A549 (cell line): ENCODE measurements at regions not wholly inside any gene's neighbourhood (a gene's known extent, or its start where the extent isn't known, plus 50 kb on each side); places are given as distances from the start of the nearest gene placed in this dataset.
A peak's percentile ranks its signal among the peaks of the same experiment; 100 is the strongest.

Experiments used
- ATAC-seq, 2 experiments: fragments of 200-7000 bp in 1 of 2; fragments of >200 bp in 1 of 2; cut with Nextera tagmentation in 1 of 2; cut with Tn5 transposase in 1 of 2; 3 replicates each; pipeline versions ENCODE4 v1.8.0 to v1.9.1; 2018 to 2020; ENCODE audit warnings: mild to moderate bottlenecking in 1 of 2, moderate library complexity in 1 of 2
- CTCF ChIA-PET: fragments of 300-600 bp; sonication (Branson Sonifier 250); formaldehyde crosslinking; extraction: SDS; loops from one replicate; lab custom pipeline; 2021; ENCODE audit warnings: antibody characterized with exemption, inconsistent platforms; lab: Yijun Ruan, JAX
- POLR2A ChIA-PET: fragments of 350-600 bp; formaldehyde crosslinking; extraction: SDS; loops from one replicate; lab custom pipeline; 2021; ENCODE audit warnings: antibody characterized with exemption, inconsistent platforms; lab: Yijun Ruan, JAX
- DNase-seq, 2 experiments: peaks; one replicate each; pipeline versions ENCODE4 v3.0.0 to v3.0.0-alpha.2; 2011 to 2016; ENCODE audit warnings: low read depth in 1 of 2, low spot score in 1 of 2
- FAIRE-seq: peaks from 2 replicates; lab custom pipeline; 2011; peaks lifted over from hg19 to GRCh38; lab: Jason Lieb, UNC
- H3K27ac ChIP-seq, 2 experiments: fragments of >200 bp; sonication (Bioruptor Twin); formaldehyde crosslinking; 3 replicates each; pipeline ENCODE4 v1.5.1; 2016 to 2017
- H3K4me1 ChIP-seq: fragments of >200 bp; sonication (Bioruptor Twin); formaldehyde crosslinking; 3 replicates; pipeline ENCODE4 v1.6.1; 2016
- H3K4me2 ChIP-seq: fragments of >200 bp; sonication (Bioruptor Twin); formaldehyde crosslinking; 3 replicates; pipeline ENCODE4 v1.6.1; 2016
- H3K4me3 ChIP-seq: fragments of >200 bp; sonication (Bioruptor Twin); formaldehyde crosslinking; 3 replicates; pipeline ENCODE4 v1.5.1; 2016
- H3K9me3 ChIP-seq: fragments of >200 bp; sonication (Bioruptor Twin); formaldehyde crosslinking; 3 replicates; pipeline ENCODE4 v1.6.1; 2016
- ATOH8 ChIP-seq: fragments of 250-450 bp; sonication (Bioruptor Pico); IDR thresholded peaks from 2 replicates; pipeline ENCODE4 v1.5.0; 2020; ENCODE audit warnings: low read depth, mild to moderate bottlenecking, moderate library complexity
- BCL3 ChIP-seq: fragments of >200 bp; sonication (Bioruptor Twin); formaldehyde crosslinking; IDR thresholded peaks from 3 replicates; pipeline ENCODE4 v1.6.1; 2016
- BHLHE40 ChIP-seq: IDR thresholded peaks from 2 replicates; pipeline ENCODE4 v1.6.1; 2012; ENCODE audit warnings: low read depth, low read length, inconsistent platforms
- CEBPB ChIP-seq, 2 experiments: fragments of >200 bp in 1 of 2; sonication (Bioruptor Twin) in 1 of 2; formaldehyde crosslinking in 1 of 2; IDR thresholded peaks; 2 replicates each; pipeline ENCODE4 v1.6.1; 2012 to 2016
- CTCF ChIP-seq: fragments of >200 bp; sonication (Bioruptor Twin); formaldehyde crosslinking; IDR thresholded peaks from 3 replicates; pipeline ENCODE4 v1.5.1; 2016
- E2F6 ChIP-seq: IDR thresholded peaks from 2 replicates; pipeline ENCODE4 v1.6.1; 2012; ENCODE audit warnings: low read depth, borderline replicate concordance
- EHMT2 ChIP-seq: fragments of 200-600 bp; sonication (generic); IDR thresholded peaks from 2 replicates; pipeline ENCODE4 v1.6.1; 2016; ENCODE audit warnings: antibody characterized with exemption, low read depth, mild to moderate bottlenecking, moderate library complexity
- EP300 ChIP-seq, 2 experiments: fragments of >200 bp; sonication (Bioruptor Twin); formaldehyde crosslinking; IDR thresholded peaks; 2 replicates in 1 of 2; 3 replicates in 1 of 2; pipeline ENCODE4 v1.6.1; 2016 to 2017
- ESRRA ChIP-seq: fragments of 150-350 bp; IDR thresholded peaks from 2 replicates; pipeline ENCODE4 v1.6.1; 2014; ENCODE audit warnings: mild to moderate bottlenecking, low read length, borderline replicate concordance
- FOSL2 ChIP-seq, 2 experiments: fragments of 450-650 bp in 1 of 2; fragments of >200 bp in 1 of 2; sonication (Bioruptor Twin) in 1 of 2; formaldehyde crosslinking; IDR thresholded peaks; 2 replicates each; pipeline versions ENCODE4 v1.5.0 to v1.6.1; 2016 to 2020; ENCODE audit warnings: mild to moderate bottlenecking in 1 of 2, moderate library complexity in 1 of 2
- GATA3 ChIP-seq: IDR thresholded peaks from 2 replicates; pipeline ENCODE4 v1.6.1; 2012; ENCODE audit warnings: borderline replicate concordance
- HEYL ChIP-seq: fragments of 250-450 bp; sonication (Bioruptor Pico); IDR thresholded peaks from 2 replicates; pipeline ENCODE4 v1.8.0; 2021; ENCODE audit warnings: mild to moderate bottlenecking, moderate library complexity
- HOXB13 ChIP-seq: fragments of 250-450 bp; sonication (Bioruptor Pico); IDR thresholded peaks from 2 replicates; pipeline ENCODE4 v1.5.0; 2020; ENCODE audit warnings: low read depth, mild to moderate bottlenecking, moderate library complexity
- HOXB5 ChIP-seq: fragments of 250-450 bp; sonication (Bioruptor Pico); IDR thresholded peaks from 2 replicates; pipeline ENCODE4 v1.5.0; 2020; ENCODE audit warnings: mild to moderate bottlenecking, moderate library complexity
- JUNB ChIP-seq: fragments of >200 bp; sonication (Bioruptor Twin); formaldehyde crosslinking; IDR thresholded peaks from 2 replicates; pipeline ENCODE4 v1.6.1; 2016
- KDM5A ChIP-seq: fragments of 200-600 bp; sonication (generic); IDR thresholded peaks from 2 replicates; pipeline ENCODE4 v1.6.1; 2016; ENCODE audit warnings: antibody characterized with exemption, mild to moderate bottlenecking
- MAFK ChIP-seq: fragments of 450-650 bp; IDR thresholded peaks from 2 replicates; pipeline ENCODE4 v1.6.1; 2014; ENCODE audit not compliant: partially characterized antibody
- MAZ ChIP-seq: fragments of 150-350 bp; IDR thresholded peaks from 2 replicates; pipeline ENCODE4 v1.6.1; 2014; ENCODE audit warnings: antibody characterized with exemption, low read depth, low read length, borderline replicate concordance
- MYC ChIP-seq: IDR thresholded peaks from 2 replicates; pipeline ENCODE4 v1.6.1; 2012; ENCODE audit warnings: mild to moderate bottlenecking, inconsistent platforms, low read length, improper control_type of control experiment, borderline replicate concordance
- POLR2AphosphoS2 ChIP-seq: conservative IDR thresholded peaks from 2 replicates; pipeline ENCODE4 v1.6.1; 2012; ENCODE audit warnings: low read length, improper control_type of control experiment, inconsistent platforms
- RAD21 ChIP-seq, 2 experiments: fragments of >200 bp in 1 of 2; sonication (Bioruptor Twin) in 1 of 2; formaldehyde crosslinking in 1 of 2; IDR thresholded peaks in 1 of 2; conservative IDR thresholded peaks in 1 of 2; 2 replicates in 1 of 2; 3 replicates in 1 of 2; pipeline ENCODE4 v1.6.1; 2012 to 2018; ENCODE audit warnings: inconsistent platforms in 1 of 2
- REST ChIP-seq: fragments of 200-600 bp; sonication (generic); IDR thresholded peaks from 2 replicates; pipeline ENCODE4 v1.6.1; 2016; ENCODE audit warnings: antibody characterized with exemption, mild to moderate bottlenecking, moderate library complexity
- TFCP2L1 ChIP-seq: fragments of 250-450 bp; sonication (Bioruptor Pico); IDR thresholded peaks from 2 replicates; pipeline ENCODE4 v1.5.0; 2021; ENCODE audit warnings: mild to moderate bottlenecking
- USF2 ChIP-seq: fragments of 450-650 bp; IDR thresholded peaks from 2 replicates; pipeline ENCODE4 v1.6.1; 2014; ENCODE audit warnings: antibody characterized with exemption
- ZSCAN20 ChIP-seq: fragments of 250-450 bp; sonication (Bioruptor Pico); IDR thresholded peaks from 2 replicates; pipeline ENCODE4 v1.8.0; 2022; ENCODE audit warnings: mild to moderate bottlenecking, moderate library complexity
- WGBS: methylation state at CpG from one replicate; pipeline ENCODE4 v1.1.6; 2017; ENCODE audit errors: missing lambda C conversion rate; 5-methylcytosine and 5-hydroxymethylcytosine counted together

- POLR2A ChIA-PET: no interaction called here
- FAIRE-seq (no peak), DNase-seq (peak in 1 of 2 experiments; percentile 73), ATAC-seq (peak; percentile 51 to 67; a peak in 5 of 6 replicates)
- TF ChIP-seq EP300 (IDR thresholded peaks at IDR 0.05) (peak in 1 of 2 experiments; percentile 47; a peak in 1 of 5 replicates), FOSL2 (IDR thresholded peaks at IDR 0.05) (peak; percentile 54), FOSL2 (CRISPR knock-in tag; IDR thresholded peaks at IDR 0.05) (peak; percentile 72), ATOH8 (no peak), BCL3 (no peak), JUNB (peak; percentile 79), ZSCAN20 (CRISPR knock-in tag) (no peak), GATA3 (peak; percentile 67; the same call in 1 of the 2 replicates), HOXB5 (CRISPR knock-in tag) (no peak), RAD21 (conservative IDR thresholded peaks at IDR 0.05 in 1 of 2, IDR thresholded peaks at IDR 0.05 in 1 of 2) (peak in 1 of 2 experiments; percentile 17; a peak in 1 of 5 replicates), POLR2AphosphoS2 (no peak)
- Histone ChIP-seq H3K4me3 (no peak overlapping the region), H3K9me3 (no peaks in the 10 kb centered on the region), H3K4me2 (peak overlapping the region; percentile 65), H3K4me1 (peaks cover 64% of the 10 kb centered on the region), H3K27ac (peak overlapping the region; percentile 85)
- under 1% methylated on average over 4 of the region's 4 CpGs for WGBS
- CTCF ChIA-PET: interaction anchor here (1.5 kb wide), 1 partner anchor 98 kb away, joined by 6 read pairs; no protein-coding TSS in a partner anchor
These were observed 280.0 kb downstream of the ANKRD50 start for GRCh38 chr4:124432500-124432899.

GRCh38 chr4:124433044-124433443 lies 279.5 kb downstream of the ANKRD50 start:
- peak; percentile 74 for TF ChIP-seq MAFK
- no peak for TF ChIP-seq USF2
- Histone ChIP-seq H3K4me3 (no peak overlapping the region), H3K4me2 (peak overlapping the region; percentile 65), H3K27ac (peak overlapping the region; percentile 85), H3K9me3 (no peaks in the 10 kb centered on the region), H3K4me1 (peaks cover 61% of the 10 kb centered on the region)
- DNase-seq (peak in 1 of 2 experiments; percentile 29), ATAC-seq (peak in 1 of 2 experiments; percentile 18; a peak in 3 of 6 replicates), FAIRE-seq (no peak)
- POLR2A ChIA-PET: no interaction called here
- WGBS: 68% methylated on average over 3 of the region's 3 CpGs
- CTCF ChIA-PET: no interaction called here

GRCh38 chr4:124433500-124433899 lies 279.0 kb downstream of the ANKRD50 start:
- ChIA-PET POLR2A (no interaction called here), CTCF (no interaction called here)
- peaks cover 60% of the 10 kb centered on the region for H3K4me1 ChIP-seq
- H3K9me3 ChIP-seq: no peaks in the 10 kb centered on the region
- H3K27ac ChIP-seq: peak overlapping the region; percentile 85
- ATAC-seq (peak; percentile 28 to 35; a peak in 4 of 6 replicates), FAIRE-seq (no peak), DNase-seq (peak in 1 of 2 experiments; percentile 57)
- WGBS: 74% methylated on average over 8 of the region's 8 CpGs
- H3K4me3 ChIP-seq: no peak overlapping the region
- peak overlapping the region; percentile 65; the same call in 2 of the 3 replicates for H3K4me2 ChIP-seq
- no peak for TF ChIP-seq CEBPB (IDR thresholded peaks at IDR 0.05)
- no peak for TF ChIP-seq E2F6
- TF ChIP-seq EHMT2: no peak
- no peak for TF ChIP-seq ZSCAN20 (CRISPR knock-in tag)
- no peak for TF ChIP-seq MAZ
- no peak for TF ChIP-seq EP300 (IDR thresholded peaks at IDR 0.05)
- TF ChIP-seq BHLHE40: no peak
- no peak for TF ChIP-seq KDM5A
- TF ChIP-seq CTCF: no peak
- no peak for TF ChIP-seq HOXB13
- TF ChIP-seq ESRRA: no peak
- no peak for TF ChIP-seq HEYL (CRISPR knock-in tag)
- TF ChIP-seq REST: no peak
- TF ChIP-seq MYC: no peak
- TF ChIP-seq TFCP2L1 (CRISPR knock-in tag): no peak
